HG02642 (cell line): ENCODE measurements at regions not wholly inside any gene's neighbourhood (a gene's known extent, or its start where the extent isn't known, plus 50 kb on each side); places are given as distances from the start of the nearest gene placed in this dataset.
A peak's percentile ranks its signal among the peaks of the same experiment; 100 is the strongest.
"Not testable (repeated sequence)": the region's sequence is repeated elsewhere in the genome, so short reads cannot be mapped to it uniquely, and the experiment has no call there.

Experiments
- ATAC-seq: cut with Tn5 transposase; IDR thresholded peaks from one replicate; pipeline ENCODE4 v1.9.1; 2021; ENCODE audit warnings: mild to moderate bottlenecking; ENCODE audit not compliant: unreplicated experiment, poor library complexity

- peak; percentile 91 for ATAC-seq
These were observed 352.4 kb upstream of the ARHGEF26 start for GRCh38 chr3:153768561-153769469.

GRCh38 chr3:153783106-153783505, 338.1 kb upstream of the ARHGEF26 start:
- ATAC-seq, result no peak

GRCh38 chr3:153783741-153784480, 337.3 kb upstream of the ARHGEF26 start:
- ATAC-seq, result no peak

GRCh38 chr3:153785901-153786300, 335.3 kb upstream of the ARHGEF26 start:
- ATAC-seq, result no peak

- ATAC-seq, result no peak
These were observed 331.8 kb upstream of the ARHGEF26 start for GRCh38 chr3:153789380-153789779.

GRCh38 chr3:153797056-153797455, 324.1 kb upstream of the ARHGEF26 start:
- not testable (repeated sequence) for ATAC-seq

GRCh38 chr3:153809097-153809496, 312.1 kb upstream of the ARHGEF26 start:
- no peak for ATAC-seq

- ATAC-seq, result no peak
These were observed 302.9 kb upstream of the ARHGEF26 start for GRCh38 chr3:153818338-153818737.

- ATAC-seq, result no peak
These were observed 301.2 kb upstream of the ARHGEF26 start for GRCh38 chr3:153820035-153820434.

GRCh38 chr3:153828346-153828745, 292.8 kb upstream of the ARHGEF26 start:
- not testable (repeated sequence) for ATAC-seq

GRCh38 chr3:153829606-153830170, 291.5 kb upstream of the ARHGEF26 start:
- no peak for ATAC-seq

- no peak for ATAC-seq
These were observed 290.6 kb upstream of the ARHGEF26 start for GRCh38 chr3:153830552-153830951.

- peak; percentile 69 for ATAC-seq
These were observed 285.6 kb upstream of the ARHGEF26 start for GRCh38 chr3:153835540-153835939.

GRCh38 chr3:153840487-153840886, 280.7 kb upstream of the ARHGEF26 start:
- no peak for ATAC-seq

GRCh38 chr3:153843994-153844393, 277.2 kb upstream of the ARHGEF26 start:
- no peak for ATAC-seq

GRCh38 chr3:153845311-153845710, 275.9 kb upstream of the ARHGEF26 start:
- no peak for ATAC-seq

- no peak for ATAC-seq
These were observed 272.5 kb upstream of the ARHGEF26 start for GRCh38 chr3:153848702-153849101.

GRCh38 chr3:153852355-153852754, 268.8 kb upstream of the ARHGEF26 start:
- ATAC-seq, result no peak

GRCh38 chr3:153853163-153853562, 268.0 kb upstream of the ARHGEF26 start:
- ATAC-seq, result no peak

GRCh38 chr3:153855772-153856171, 265.4 kb upstream of the ARHGEF26 start:
- peak; percentile 74 for ATAC-seq

- ATAC-seq, result no peak
These were observed 264.3 kb upstream of the ARHGEF26 start for GRCh38 chr3:153856932-153857331.
